ENCODE measurements at regions not wholly inside any gene's neighbourhood (a gene's known extent, or its start where the extent isn't known, plus 50 kb on each side); places are given as distances from the start of the nearest gene placed in this dataset.
"Not testable (repeated sequence)": the region's sequence is repeated elsewhere in the genome, so short reads cannot be mapped to it uniquely, and the experiment has no call there.

DNA sequence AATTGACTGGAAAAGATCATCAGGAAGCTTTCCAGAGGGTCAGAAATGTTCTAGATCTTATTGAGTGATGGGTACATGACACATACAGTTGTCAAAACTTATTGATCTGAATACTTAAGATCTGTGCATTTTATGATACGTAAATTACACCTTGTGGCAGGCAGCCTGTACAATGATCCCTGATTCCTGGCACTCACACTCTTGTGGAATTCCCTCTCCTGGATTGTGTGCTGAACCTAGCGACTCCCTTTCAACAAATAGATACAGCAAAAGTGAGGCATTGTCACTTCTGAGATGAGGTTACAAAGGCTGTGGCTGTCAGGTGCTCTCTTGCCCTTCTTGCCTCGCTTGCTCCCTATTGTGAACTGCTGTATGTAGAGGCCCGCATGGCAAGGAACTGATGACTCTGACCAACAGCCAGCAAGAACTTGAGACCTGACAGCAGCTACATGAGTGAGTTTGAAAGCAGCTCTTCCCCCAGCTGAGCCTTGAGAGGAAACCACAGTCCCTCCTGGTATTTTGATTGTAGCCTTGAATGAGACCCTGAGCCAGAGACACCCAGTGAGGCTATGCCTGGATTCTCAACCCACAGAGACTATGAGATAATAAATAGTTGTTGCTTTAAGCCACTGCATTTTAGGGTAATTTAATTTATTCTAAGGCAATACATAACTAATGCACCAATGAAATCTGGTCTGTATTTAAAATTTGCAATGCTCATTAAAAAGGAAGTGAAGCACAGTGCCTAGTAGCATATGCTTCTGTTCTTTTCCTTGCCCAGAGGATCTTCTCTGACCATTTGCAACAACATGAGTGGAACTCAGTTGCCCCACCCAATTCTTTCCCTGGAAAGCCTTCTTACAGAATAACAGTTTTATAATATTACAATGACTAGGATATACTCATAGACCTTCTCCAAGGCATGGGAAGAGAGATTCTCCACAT, 60.5 kb upstream of the IZUMO1R start:
- Histone ChIP-seq H3K9me3 (peaks cover 0 to 14% (median 0%) of the 10 kb centered on the region in 3 donors), H3K27me3 (no peaks in the 10 kb centered on the region), H3K27ac (no peak overlapping the region), H3K4me1 (no peaks in the 10 kb centered on the region), H3K4me3 (no peak overlapping the region), H3K36me3 (no peaks in the 10 kb centered on the region)
- WGBS, 2 donors (ENCODE audit: low coverage in 1 of 2): 76 to 86% methylated on average over 3 of the region's 4 CpGs
- ATAC-seq: no peak
- TF ChIP-seq POLR2A (IDR thresholded peaks at IDR 0.05) (no peak), POLR2AphosphoS5 (IDR thresholded peaks at IDR 0.05) (no peak), EP300 (IDR thresholded peaks at IDR 0.05) (no peak)
- TF ChIP-seq, protein P1, sequence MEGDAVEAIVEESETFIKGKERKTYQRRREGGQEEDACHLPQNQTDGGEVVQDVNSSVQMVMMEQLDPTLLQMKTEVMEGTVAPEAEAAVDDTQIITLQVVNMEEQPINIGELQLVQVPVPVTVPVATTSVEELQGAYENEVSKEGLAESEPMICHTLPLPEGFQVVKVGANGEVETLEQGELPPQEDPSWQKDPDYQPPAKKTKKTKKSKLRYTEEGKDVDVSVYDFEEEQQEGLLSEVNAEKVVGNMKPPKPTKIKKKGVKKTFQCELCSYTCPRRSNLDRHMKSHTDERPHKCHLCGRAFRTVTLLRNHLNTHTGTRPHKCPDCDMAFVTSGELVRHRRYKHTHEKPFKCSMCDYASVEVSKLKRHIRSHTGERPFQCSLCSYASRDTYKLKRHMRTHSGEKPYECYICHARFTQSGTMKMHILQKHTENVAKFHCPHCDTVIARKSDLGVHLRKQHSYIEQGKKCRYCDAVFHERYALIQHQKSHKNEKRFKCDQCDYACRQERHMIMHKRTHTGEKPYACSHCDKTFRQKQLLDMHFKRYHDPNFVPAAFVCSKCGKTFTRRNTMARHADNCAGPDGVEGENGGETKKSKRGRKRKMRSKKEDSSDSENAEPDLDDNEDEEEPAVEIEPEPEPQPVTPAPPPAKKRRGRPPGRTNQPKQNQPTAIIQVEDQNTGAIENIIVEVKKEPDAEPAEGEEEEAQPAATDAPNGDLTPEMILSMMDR (IDR thresholded peaks at IDR 0.05): no peak

DNA sequence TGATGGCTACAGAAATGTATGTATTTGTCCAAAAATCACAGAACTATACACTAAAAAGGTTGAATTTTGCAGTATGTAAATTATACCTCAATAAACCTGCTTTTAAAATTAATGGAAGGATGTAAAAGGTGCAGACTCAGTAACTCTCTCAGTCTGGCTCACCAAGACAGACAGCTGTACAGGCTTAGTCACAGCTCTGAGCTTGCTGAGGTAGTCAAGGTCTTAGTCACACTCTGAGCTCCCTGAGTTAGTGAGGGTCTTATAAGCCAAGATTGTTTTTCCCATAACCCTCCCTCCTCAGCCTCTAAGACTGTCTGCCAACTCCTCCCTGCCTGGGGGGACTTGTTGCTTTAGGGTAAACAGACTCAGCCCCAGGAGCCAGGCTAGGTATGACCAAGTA, 59.3 kb upstream of the IZUMO1R start:
- peaks cover 0 to 12% (median 0%) of the 10 kb centered on the region in 3 donors for H3K9me3 ChIP-seq
- H3K36me3 ChIP-seq: no peaks in the 10 kb centered on the region
- H3K27ac ChIP-seq: no peak overlapping the region
- ATAC-seq: no peak
- no peak overlapping the region for H3K4me3 ChIP-seq
- TF ChIP-seq POLR2AphosphoS5 (IDR thresholded peaks at IDR 0.05) (no peak), POLR2A (IDR thresholded peaks at IDR 0.05) (no peak), EP300 (IDR thresholded peaks at IDR 0.05) (no peak)
- TF ChIP-seq, protein P1 (IDR thresholded peaks at IDR 0.05): no peak
- no peaks in the 10 kb centered on the region for H3K27me3 ChIP-seq
- no peaks in the 10 kb centered on the region for H3K4me1 ChIP-seq

DNA sequence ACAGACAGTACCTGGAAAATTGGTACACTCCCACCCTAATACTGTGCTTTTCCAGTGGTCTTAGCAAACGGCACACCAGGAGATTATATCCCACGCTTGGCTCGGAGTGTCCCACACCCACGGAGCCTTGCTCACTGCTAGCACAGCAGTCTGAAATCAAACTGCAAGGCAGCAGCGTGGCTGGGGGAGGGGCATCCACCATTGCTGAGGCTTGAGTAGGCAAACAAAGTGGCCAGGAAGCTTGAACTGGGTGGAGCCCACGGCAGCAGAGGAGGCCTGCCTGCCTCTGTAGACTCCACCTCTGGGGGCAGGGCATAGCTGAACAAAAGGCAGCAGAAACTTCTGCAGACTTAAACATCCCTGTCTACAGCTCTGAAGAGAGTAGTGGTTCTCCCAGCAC, 56.1 kb upstream of the IZUMO1R start:
- not testable (repeated sequence) for H3K36me3 ChIP-seq, H3K27ac ChIP-seq, H3K4me1 ChIP-seq, ATAC-seq, H3K27me3 ChIP-seq, H3K4me3 ChIP-seq
- H3K9me3 ChIP-seq: peaks cover 0 to 12% (median 0%) of the 10 kb centered on the region in 3 donors
- 84 to 90% methylated on average over 2 to 4 of the region's 6 CpGs for WGBS, 2 donors (ENCODE audit: low coverage in 1 of 2)

DNA sequence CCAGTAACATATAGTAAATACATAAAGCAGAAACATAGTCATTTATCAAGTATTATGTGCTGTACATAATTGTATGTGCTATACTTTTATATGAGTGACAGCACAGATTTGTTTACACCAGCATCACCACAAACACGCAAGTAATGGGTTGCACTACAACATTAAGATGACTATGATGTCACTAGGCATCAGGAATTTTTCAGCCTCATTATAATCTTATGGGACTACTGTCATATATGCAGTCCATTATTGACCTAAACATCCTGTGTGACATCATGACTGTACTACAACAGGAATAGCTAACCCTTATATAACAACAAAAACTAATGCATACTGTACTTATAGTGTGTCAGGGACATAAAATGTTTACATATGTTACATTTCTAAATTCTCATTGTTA, 50.2 kb upstream of the IZUMO1R start:
- Histone ChIP-seq H3K9me3 (peaks cover 0 to 12% (median 0%) of the 10 kb centered on the region in 3 donors), H3K27me3 (no peaks in the 10 kb centered on the region), H3K4me1 (no peaks in the 10 kb centered on the region), H3K36me3 (no peaks in the 10 kb centered on the region), H3K4me3 (no peak overlapping the region), H3K27ac (no peak overlapping the region)
- ATAC-seq: no peak
- TF ChIP-seq POLR2A (IDR thresholded peaks at IDR 0.05) (no peak), EP300 (IDR thresholded peaks at IDR 0.05) (no peak), POLR2AphosphoS5 (IDR thresholded peaks at IDR 0.05) (no peak)
- TF ChIP-seq, protein P1 (IDR thresholded peaks at IDR 0.05): no peak
- 100% methylated on average over 1 of the region's 1 CpG for WGBS, 2 donors (ENCODE audit: low coverage in 1 of 2)

All from gastroesophageal sphincter (tissue), 4 donors.